H1 (cell line): ENCODE measurements at regions not wholly inside any gene's neighbourhood (a gene's known extent, or its start where the extent isn't known, plus 50 kb on each side); places are given as distances from the start of the nearest gene placed in this dataset.

Experiments
- CTCF ChIA-PET: fragments of 300-600 bp; sonication (Branson Sonifier 250); formaldehyde crosslinking; loops from one replicate; lab custom pipeline; 2021; ENCODE audit not compliant: partially characterized antibody; lab: Charles Lee
- POLR2A ChIA-PET: fragments of 300-600 bp; sonication (Branson Sonifier 250); formaldehyde crosslinking; loops from one replicate; lab custom pipeline; 2021; ENCODE audit warnings: inconsistent platforms; ENCODE audit not compliant: partially characterized antibody; lab: Charles Lee
- DNase-seq, 2 experiments: peaks; one replicate each; pipeline versions ENCODE4 v3.0.0 to v3.0.0-alpha.2; 2010 to 2022; ENCODE audit warnings: low spot score in 2 of 2, low read depth in 1 of 2, mixed read lengths in 1 of 2
- FAIRE-seq: peaks from 2 replicates; lab custom pipeline; 2011; peaks lifted over from hg19 to GRCh38; lab: Jason Lieb, UNC
- H2AFZ ChIP-seq: 2 replicates; pipeline ENCODE4 v1.8.1; 2012; ENCODE audit warnings: low read length, inconsistent platforms
- H2AK5ac ChIP-seq: 2 replicates; pipeline ENCODE4 v1.6.1; 2013; ENCODE audit warnings: low read depth, low read length
- H2BK120ac ChIP-seq: replicated peaks from 2 replicates; pipeline ENCODE3; 2013; ENCODE audit warnings: low read depth, low read length, inconsistent platforms
- H2BK12ac ChIP-seq: 2 replicates; pipeline ENCODE4 v1.6.1; 2013; ENCODE audit warnings: low read depth, low read length
- H2BK15ac ChIP-seq: 2 replicates; pipeline ENCODE4 v1.6.1; 2013; ENCODE audit warnings: low read length
- H2BK20ac ChIP-seq: 2 replicates; pipeline ENCODE4 v1.6.1; 2013; ENCODE audit warnings: low read length
- H2BK5ac ChIP-seq: 2 replicates; pipeline ENCODE4 v1.6.1; 2013; ENCODE audit warnings: low read depth, low read length
- H3K14ac ChIP-seq: 2 replicates; pipeline ENCODE4 v1.6.1; 2013; ENCODE audit warnings: inconsistent platforms; ENCODE audit not compliant: insufficient read length
- H3K18ac ChIP-seq: 2 replicates; pipeline ENCODE4 v1.6.1; 2013; ENCODE audit warnings: low read length; ENCODE audit errors: extremely low read depth
- H3K23ac ChIP-seq: 2 replicates; pipeline ENCODE4 v1.6.1; 2013; ENCODE audit warnings: inconsistent platforms; ENCODE audit not compliant: insufficient read length
- H3K23me2 ChIP-seq: 2 replicates; pipeline ENCODE4 v1.6.1; 2013; ENCODE audit warnings: low read depth, low read length
- H3K27ac ChIP-seq: 2 replicates; pipeline ENCODE4 v1.6.1; 2011; ENCODE audit warnings: low read depth, low read length, inconsistent platforms
- H3K27me3 ChIP-seq, 4 experiments: replicated peaks in 1 of 4; 1 replicate in 1 of 4; 2 replicates in 3 of 4; pipeline versions ENCODE4 v1.6.1 to v1.8.1; 2011 to 2013; ENCODE audit warnings: low read length in 3 of 4, mild to moderate bottlenecking in 3 of 4, inconsistent platforms in 2 of 4, mixed read lengths in 2 of 4, moderate library complexity in 1 of 4; ENCODE audit not compliant: control insufficient read depth in 3 of 4, insufficient read depth in 3 of 4; ENCODE audit errors: extremely low read depth in 1 of 4
- H3K36me3 ChIP-seq, 4 experiments: 2 replicates each; pipeline versions ENCODE4 v1.6.1 to v1.8.1; 2011 to 2013; ENCODE audit warnings: mild to moderate bottlenecking in 4 of 4, low read length in 3 of 4, moderate library complexity in 2 of 4, control low read depth in 1 of 4, inconsistent platforms in 1 of 4; ENCODE audit not compliant: insufficient read depth in 4 of 4, control insufficient read depth in 2 of 4
- H3K4ac ChIP-seq: replicated peaks from 2 replicates; pipeline ENCODE3; 2013; ENCODE audit warnings: low read length, low read depth, mixed read lengths, inconsistent platforms; ENCODE audit not compliant: insufficient read length
- H3K4me1 ChIP-seq, 4 experiments: replicated peaks in 1 of 4; 1 replicate in 1 of 4; 2 replicates in 3 of 4; pipeline versions ENCODE4 v1.6.1 to v1.8.1; 2011 to 2013; ENCODE audit warnings: low read length in 3 of 4, inconsistent platforms in 2 of 4, mixed read lengths in 1 of 4; ENCODE audit not compliant: insufficient read depth in 4 of 4, control insufficient read depth in 3 of 4
- H3K4me2 ChIP-seq, 2 experiments: 2 replicates each; pipeline versions ENCODE4 v1.6.1 to v1.8.1; 2011 to 2013; ENCODE audit warnings: low read depth in 2 of 2, low read length in 2 of 2, control low read depth in 1 of 2, inconsistent platforms in 1 of 2, mild to moderate bottlenecking in 1 of 2; ENCODE audit not compliant: insufficient read depth in 1 of 2
- H3K4me3 ChIP-seq, 4 experiments: fragments of 200-600, 300-600 bp in 1 of 4; sonication (generic), shearing (Covaris generic), sonication (Bioruptor Twin) in 1 of 4; 2 replicates each; pipeline versions ENCODE4 v1.5.1 to v1.8.1; 2011 to 2016; ENCODE audit warnings: low read length in 4 of 4, low read depth in 3 of 4, control low read depth in 2 of 4, inconsistent platforms in 2 of 4, mild to moderate bottlenecking in 2 of 4, mixed read lengths in 1 of 4, moderate library complexity in 1 of 4; ENCODE audit not compliant: insufficient read depth in 2 of 4; ENCODE audit errors: extremely low read depth in 1 of 4
- H3K56ac ChIP-seq: replicated peaks from 2 replicates; pipeline ENCODE3; 2013; ENCODE audit warnings: low read depth, mild to moderate bottlenecking, mixed read lengths, low read length, inconsistent platforms; ENCODE audit not compliant: insufficient read length
- H3K79me1 ChIP-seq: 2 replicates; pipeline ENCODE4 v1.6.1; 2013; ENCODE audit warnings: low read depth, low read length, control low read depth
- H3K79me2 ChIP-seq, 2 experiments: 2 replicates each; pipeline versions ENCODE4 v1.6.1 to v1.8.1; 2012 to 2013; ENCODE audit warnings: low read length in 2 of 2, mild to moderate bottlenecking in 2 of 2, inconsistent platforms in 1 of 2; ENCODE audit not compliant: insufficient read depth in 2 of 2, control insufficient read depth in 1 of 2
- H3K9ac ChIP-seq, 4 experiments: replicated peaks in 1 of 4; 1 replicate in 1 of 4; 2 replicates in 3 of 4; pipeline versions ENCODE4 v1.6.1 to v1.8.1; 2011 to 2013; ENCODE audit warnings: low read depth in 3 of 4, low read length in 3 of 4, control low read depth in 2 of 4, mild to moderate bottlenecking in 2 of 4, moderate library complexity in 2 of 4, inconsistent platforms in 1 of 4; ENCODE audit errors: extremely low read depth in 1 of 4
- H3K9me3 ChIP-seq, 2 experiments: 2 replicates each; pipeline versions ENCODE4 v1.6.1 to v1.8.1; 2012 to 2013; ENCODE audit warnings: mild to moderate bottlenecking in 2 of 2, moderate library complexity in 2 of 2, control low read depth in 1 of 2, inconsistent platforms in 1 of 2, low read depth in 1 of 2, low read length in 1 of 2, mixed read lengths in 1 of 2; ENCODE audit not compliant: insufficient read depth in 2 of 2
- H4K20me1 ChIP-seq, 2 experiments: replicated peaks in 1 of 2; 2 replicates each; pipeline versions ENCODE3 to v1.8.1; 2011 to 2013; ENCODE audit warnings: inconsistent platforms in 2 of 2, low read length in 2 of 2, mild to moderate bottlenecking in 1 of 2; ENCODE audit not compliant: insufficient read depth in 2 of 2, control insufficient read depth in 1 of 2
- H4K5ac ChIP-seq: 2 replicates; pipeline ENCODE4 v1.6.1; 2013; ENCODE audit warnings: low read length, low read depth, mixed read lengths, inconsistent platforms; ENCODE audit not compliant: insufficient read length
- H4K8ac ChIP-seq: 2 replicates; pipeline ENCODE4 v1.8.0; 2013; ENCODE audit warnings: mild to moderate bottlenecking, moderate library complexity, low read length, inconsistent platforms; ENCODE audit not compliant: insufficient read depth; ENCODE audit errors: extremely low read depth
- H4K91ac ChIP-seq: replicated peaks from 2 replicates; pipeline ENCODE3; 2013; ENCODE audit warnings: low read length, mixed read lengths, inconsistent platforms; ENCODE audit not compliant: insufficient read length
- EZH2 ChIP-seq: fragments of 200-600 bp; sonication (generic); IDR thresholded peaks from 2 replicates; pipeline ENCODE4 v1.7.1; 2012; ENCODE audit warnings: low read depth, mild to moderate bottlenecking, moderate library complexity, low read length, inconsistent platforms; ENCODE audit not compliant: severe bottlenecking
- GTF2F1 ChIP-seq: IDR thresholded peaks from 2 replicates; pipeline ENCODE4 v1.6.1; 2012; ENCODE audit warnings: low read depth, low read length, improper control_type of control experiment, borderline replicate concordance
- TCF12 ChIP-seq: IDR thresholded peaks from 2 replicates; pipeline ENCODE4 v1.6.1; 2011; ENCODE audit warnings: low read depth, mild to moderate bottlenecking, low read length
- USF2 ChIP-seq: IDR thresholded peaks from 2 replicates; pipeline ENCODE4 v1.6.1; 2011; ENCODE audit warnings: low read length, improper control_type of control experiment
- WGBS, 2 experiments: shearing (Covaris generic) in 1 of 2; methylation state at CpG; one replicate each; pipeline versions ENCODE4 v1.1.6 to v1.1.7; 2013 to 2015; ENCODE audit warnings: low lambda C conversion rate in 2 of 2, mixed read lengths in 2 of 2, inconsistent platforms in 1 of 2, low coverage in 1 of 2, missing lambda C conversion rate in 1 of 2; ENCODE audit not compliant: insufficient replicate concordance in 2 of 2, insufficient coverage in 1 of 2, insufficient read length in 1 of 2; ENCODE audit errors: extremely low coverage in 1 of 2, missing lambda C conversion rate in 1 of 2; 5-methylcytosine and 5-hydroxymethylcytosine counted together

GRCh38 chr4:67048530-67048929, 496.8 kb downstream of the CENPC start:
- Histone ChIP-seq H3K27me3 (no peaks in the 10 kb centered on the region; a peak in 1 of 7 replicates), H3K4me1 (peaks cover 0 to 4% (median 1%) of the 10 kb centered on the region in 4 experiments; a peak in 3 of 7 replicates), H3K4me3 (no peak overlapping the region), H3K9me3 (no peaks in the 10 kb centered on the region), H3K36me3 (no peaks in the 10 kb centered on the region), H2AK5ac (no peak overlapping the region), H4K5ac (no peak overlapping the region), H4K8ac (no peak overlapping the region), H2BK5ac (no peak overlapping the region), H2BK20ac (no peak overlapping the region), H3K56ac (no peak overlapping the region), H2BK12ac (no peak overlapping the region), H3K23ac (no peak overlapping the region), H3K4ac (no peak overlapping the region), H3K79me2 (no peaks in the 10 kb centered on the region), H4K20me1 (no peaks in the 10 kb centered on the region), H3K14ac (no peak overlapping the region), H3K27ac (no peak overlapping the region), H2AFZ (no peak overlapping the region), H3K79me1 (no peaks in the 10 kb centered on the region), H4K91ac (no peak overlapping the region), H2BK15ac (no peak overlapping the region), H3K4me2 (no peak overlapping the region), H3K9ac (no peak overlapping the region), H3K18ac (no peak overlapping the region), H2BK120ac (no peak overlapping the region), H3K23me2 (no peaks in the 10 kb centered on the region)
- ChIA-PET CTCF (no interaction called here), POLR2A (no interaction called here)
- DNase-seq (no peak), FAIRE-seq (no peak)
- no peak for TF ChIP-seq EZH2
- no peak for TF ChIP-seq USF2
- no peak for TF ChIP-seq GTF2F1
- TF ChIP-seq TCF12 = no peak
- 42% methylated on average over 2 of the region's 2 CpGs; no CpG with 5 or more reads in 1 of the 2 experiments for WGBS, 2 experiments
